Adrenal gland (tissue), 5 donors: ENCODE measurements at regions not wholly inside any gene's neighbourhood (a gene's known extent, or its start where the extent isn't known, plus 50 kb on each side); places are given as distances from the start of the nearest gene placed in this dataset.

Experiments used
- CTCF ChIP-seq, 6 experiments: fragments of 450-650 bp in 4 of 6; fragments of 200-600 bp in 2 of 6; sonication (generic) in 1 of 6; IDR thresholded peaks; 1 replicate in 5 of 6; 2 replicates in 1 of 6; pipeline versions ENCODE4 v1.5.1 to v1.8.0; 2016 to 2021; ENCODE audit warnings: antibody characterized with exemption in 6 of 6, mild to moderate bottlenecking in 2 of 6, moderate library complexity in 1 of 6
- POLR2A ChIP-seq, 2 donors: fragments of 450-650 bp; IDR thresholded peaks; one replicate each; pipeline ENCODE4 v1.6.1; 2017; ENCODE audit warnings: antibody characterized with exemption in 2 of 2, mild to moderate bottlenecking in 2 of 2, moderate library complexity in 1 of 2
- donor health status: DM: no; HTN: no; CAD: no.

GRCh38 chr11:41788177-41788576, 328.7 kb upstream of the LRRC4C start:
- TF ChIP-seq CTCF (IDR thresholded peaks at IDR 0.05) (no peak), POLR2A (IDR thresholded peaks at IDR 0.05) (no peak)
